ENCODE measurements at regions not wholly inside any gene's neighbourhood (a gene's known extent, or its start where the extent isn't known, plus 50 kb on each side); places are given as distances from the start of the nearest gene placed in this dataset.

DNA sequence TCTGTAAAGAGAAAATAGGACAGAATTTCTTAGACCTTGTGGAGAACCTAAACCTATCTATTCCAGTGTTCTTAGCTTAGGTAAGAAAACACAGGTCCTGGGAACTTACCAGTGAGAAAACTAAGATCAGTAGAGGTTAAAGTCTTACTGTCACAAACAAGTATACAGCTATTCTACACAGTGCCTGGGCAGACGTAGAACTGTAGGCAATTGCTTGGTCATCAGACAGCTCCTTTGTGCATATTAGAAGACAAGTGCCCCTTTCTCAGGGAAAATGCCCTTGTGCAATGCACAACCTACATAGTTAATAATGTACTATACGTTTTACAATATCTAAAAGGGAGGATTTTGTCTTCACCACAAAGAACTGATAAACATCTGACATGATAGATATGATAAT lies 86.6 kb upstream of the JADE1 start:
- TF ChIP-seq POLR2A (IDR thresholded peaks at IDR 0.05): no peak
- TF ChIP-seq, protein P1, sequence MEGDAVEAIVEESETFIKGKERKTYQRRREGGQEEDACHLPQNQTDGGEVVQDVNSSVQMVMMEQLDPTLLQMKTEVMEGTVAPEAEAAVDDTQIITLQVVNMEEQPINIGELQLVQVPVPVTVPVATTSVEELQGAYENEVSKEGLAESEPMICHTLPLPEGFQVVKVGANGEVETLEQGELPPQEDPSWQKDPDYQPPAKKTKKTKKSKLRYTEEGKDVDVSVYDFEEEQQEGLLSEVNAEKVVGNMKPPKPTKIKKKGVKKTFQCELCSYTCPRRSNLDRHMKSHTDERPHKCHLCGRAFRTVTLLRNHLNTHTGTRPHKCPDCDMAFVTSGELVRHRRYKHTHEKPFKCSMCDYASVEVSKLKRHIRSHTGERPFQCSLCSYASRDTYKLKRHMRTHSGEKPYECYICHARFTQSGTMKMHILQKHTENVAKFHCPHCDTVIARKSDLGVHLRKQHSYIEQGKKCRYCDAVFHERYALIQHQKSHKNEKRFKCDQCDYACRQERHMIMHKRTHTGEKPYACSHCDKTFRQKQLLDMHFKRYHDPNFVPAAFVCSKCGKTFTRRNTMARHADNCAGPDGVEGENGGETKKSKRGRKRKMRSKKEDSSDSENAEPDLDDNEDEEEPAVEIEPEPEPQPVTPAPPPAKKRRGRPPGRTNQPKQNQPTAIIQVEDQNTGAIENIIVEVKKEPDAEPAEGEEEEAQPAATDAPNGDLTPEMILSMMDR (IDR thresholded peaks at IDR 0.05): no peak

Data from heart left ventricle (tissue), 13 donors.